NT2/D1 (cell line): ENCODE measurements at regions not wholly inside any gene's neighbourhood (a gene's known extent, or its start where the extent isn't known, plus 50 kb on each side); places are given as distances from the start of the nearest gene placed in this dataset.

Experiments
- DNase-seq: peaks from one replicate; pipeline ENCODE4 v3.0.0-alpha.2; 2011; ENCODE audit warnings: low read depth, low spot score
- H3K27me3 ChIP-seq: 2 replicates; pipeline ENCODE4 v1.6.0; 2011; ENCODE audit warnings: mild to moderate bottlenecking; ENCODE audit not compliant: insufficient read length, insufficient read depth
- H3K36me3 ChIP-seq: 2 replicates; pipeline ENCODE4 v1.6.1; 2011; ENCODE audit warnings: mild to moderate bottlenecking, low read length, mixed read lengths; ENCODE audit not compliant: insufficient read depth, insufficient read length
- H3K4me1 ChIP-seq: 2 replicates; pipeline ENCODE4 v1.5.1; 2011; ENCODE audit not compliant: insufficient read depth, insufficient read length
- H3K4me3 ChIP-seq: 2 replicates; pipeline ENCODE4 v1.5.1; 2011; ENCODE audit warnings: low read depth; ENCODE audit not compliant: insufficient read length
- H3K9ac ChIP-seq: 2 replicates; pipeline ENCODE4 v1.6.0; 2011; ENCODE audit warnings: low read depth; ENCODE audit not compliant: insufficient read length
- H3K9me3 ChIP-seq: 2 replicates; pipeline ENCODE4 v1.5.1; 2011; ENCODE audit warnings: mild to moderate bottlenecking, low read length; ENCODE audit not compliant: insufficient read depth
- SUZ12 ChIP-seq: IDR thresholded peaks from 2 replicates; pipeline ENCODE4 v1.6.1; 2011; ENCODE audit not compliant: insufficient read length, insufficient read depth; ENCODE audit errors: extremely low read depth
- YY1 ChIP-seq: IDR thresholded peaks from 2 replicates; pipeline ENCODE4 v1.6.1; 2011; ENCODE audit not compliant: insufficient read length, insufficient read depth
- ZNF274 ChIP-seq: IDR thresholded peaks from 2 replicates; pipeline ENCODE4 v1.6.1; 2011; ENCODE audit warnings: mild to moderate bottlenecking, low read depth, low read length

DNA sequence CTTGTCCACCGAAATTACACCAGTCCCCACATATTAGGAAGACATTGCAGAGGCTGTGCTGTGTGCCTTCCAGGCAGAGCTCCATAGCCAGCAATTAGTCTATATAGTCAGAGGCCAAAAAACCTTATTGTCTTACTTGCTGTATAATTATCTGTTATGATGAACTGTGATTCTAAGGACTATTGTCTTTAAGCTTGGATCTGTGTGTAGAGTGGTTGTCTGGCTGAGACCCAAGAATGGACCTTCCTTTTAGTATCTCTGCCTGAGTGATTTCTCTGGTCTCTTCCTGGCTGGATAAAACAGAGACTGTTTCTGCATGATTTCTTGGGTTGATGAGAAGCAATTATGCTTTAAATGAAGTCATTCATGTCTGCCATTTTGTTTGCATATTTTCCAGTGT, 465.3 kb downstream of the PRKD1 start:
- H3K4me1 ChIP-seq = no peaks in the 10 kb centered on the region
- no peak overlapping the region for H3K9ac ChIP-seq
- no peaks in the 10 kb centered on the region for H3K27me3 ChIP-seq
- H3K4me3 ChIP-seq = no peak overlapping the region
- no peaks in the 10 kb centered on the region for H3K9me3 ChIP-seq
- H3K36me3 ChIP-seq = no peaks in the 10 kb centered on the region
- no peak for DNase-seq
- TF ChIP-seq YY1 = no peak
- no peak for TF ChIP-seq SUZ12
- TF ChIP-seq ZNF274 = no peak

DNA sequence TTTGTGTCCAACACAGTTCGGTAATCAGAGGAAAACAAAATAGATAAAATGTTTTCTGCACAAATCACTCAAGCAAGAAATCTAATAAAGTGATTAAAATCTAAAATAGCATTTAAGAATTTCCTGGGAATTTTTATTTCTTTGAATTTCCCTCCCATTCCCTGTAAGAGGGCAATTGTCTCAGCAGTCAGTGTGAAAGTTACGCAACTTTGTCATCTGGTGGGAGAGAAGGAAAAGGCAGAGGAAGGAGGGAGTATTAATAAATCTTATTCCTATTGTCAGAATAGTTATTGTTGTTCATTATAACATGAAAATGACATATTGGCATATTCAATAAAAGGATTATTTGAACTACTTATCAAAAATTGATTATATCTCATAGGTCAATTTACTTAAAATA, 464.9 kb downstream of the PRKD1 start:
- H3K9me3 ChIP-seq = no peaks in the 10 kb centered on the region
- no peak overlapping the region for H3K9ac ChIP-seq
- DNase-seq = no peak
- H3K27me3 ChIP-seq = no peaks in the 10 kb centered on the region
- H3K4me1 ChIP-seq = no peaks in the 10 kb centered on the region
- no peaks in the 10 kb centered on the region for H3K36me3 ChIP-seq
- no peak overlapping the region for H3K4me3 ChIP-seq
- TF ChIP-seq ZNF274 (no peak), YY1 (no peak), SUZ12 (no peak)

DNA sequence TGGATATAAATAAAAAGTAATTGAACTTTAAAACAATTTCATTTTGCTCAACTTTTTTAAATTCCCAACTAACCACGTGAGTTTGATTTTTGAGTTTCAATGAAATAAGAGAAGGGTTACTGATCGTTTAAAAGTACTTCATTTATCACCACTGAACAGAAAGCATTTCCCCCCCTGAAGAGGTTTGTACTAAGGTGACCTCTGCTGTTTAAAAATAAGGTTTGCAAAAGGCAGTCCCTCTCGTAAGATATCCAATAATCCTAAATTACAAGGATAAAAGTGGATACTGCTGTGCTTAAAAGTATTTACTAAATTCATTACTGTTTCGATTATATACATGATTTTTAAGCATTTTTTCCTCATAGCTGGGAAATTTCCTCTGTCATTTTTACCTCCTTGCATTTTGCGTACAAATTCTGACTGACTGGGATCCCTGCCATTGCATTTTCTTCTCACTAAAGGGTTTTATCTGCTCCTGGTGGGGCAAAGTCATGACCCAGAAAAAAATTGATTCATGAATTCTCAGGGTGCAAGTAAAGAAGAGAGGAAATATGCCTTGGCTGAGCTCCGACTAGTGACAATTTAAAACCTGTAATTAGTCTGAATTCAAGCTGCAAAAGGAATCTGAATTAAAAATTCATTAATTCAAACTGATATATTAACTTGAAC, 463.8 kb downstream of the PRKD1 start:
- H3K36me3 ChIP-seq = no peaks in the 10 kb centered on the region
- no peaks in the 10 kb centered on the region for H3K9me3 ChIP-seq
- no peak for DNase-seq
- no peak overlapping the region for H3K4me3 ChIP-seq
- H3K27me3 ChIP-seq = no peaks in the 10 kb centered on the region
- no peaks in the 10 kb centered on the region for H3K4me1 ChIP-seq
- TF ChIP-seq ZNF274 = no peak
- TF ChIP-seq SUZ12 = no peak
- no peak for TF ChIP-seq YY1
- H3K9ac ChIP-seq = no peak overlapping the region

DNA sequence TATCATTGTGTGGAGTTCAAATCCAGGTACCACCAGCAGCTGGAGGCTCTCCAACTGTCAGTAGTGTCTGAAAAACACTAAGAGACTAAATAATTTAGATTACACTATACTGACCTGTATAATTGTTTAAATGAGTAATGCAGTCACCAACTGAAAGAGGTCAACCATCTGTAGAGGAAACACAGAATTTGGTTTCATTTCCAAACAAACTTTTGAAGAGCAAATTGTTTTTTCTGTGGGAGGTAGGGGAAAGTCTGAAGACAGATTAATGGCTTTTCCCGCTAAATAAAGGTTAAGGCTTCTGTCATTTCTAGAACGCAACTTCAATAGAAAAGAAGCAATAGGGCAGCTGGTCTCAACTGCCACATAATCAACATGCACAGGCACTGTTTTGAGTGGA, 462.6 kb downstream of the PRKD1 start:
- TF ChIP-seq ZNF274 (no peak), YY1 (no peak), SUZ12 (no peak)
- no peak overlapping the region for H3K4me3 ChIP-seq
- H3K9me3 ChIP-seq = no peaks in the 10 kb centered on the region
- no peak overlapping the region for H3K9ac ChIP-seq
- H3K4me1 ChIP-seq = no peaks in the 10 kb centered on the region
- no peak for DNase-seq
- H3K36me3 ChIP-seq = no peaks in the 10 kb centered on the region
- H3K27me3 ChIP-seq = no peaks in the 10 kb centered on the region

DNA sequence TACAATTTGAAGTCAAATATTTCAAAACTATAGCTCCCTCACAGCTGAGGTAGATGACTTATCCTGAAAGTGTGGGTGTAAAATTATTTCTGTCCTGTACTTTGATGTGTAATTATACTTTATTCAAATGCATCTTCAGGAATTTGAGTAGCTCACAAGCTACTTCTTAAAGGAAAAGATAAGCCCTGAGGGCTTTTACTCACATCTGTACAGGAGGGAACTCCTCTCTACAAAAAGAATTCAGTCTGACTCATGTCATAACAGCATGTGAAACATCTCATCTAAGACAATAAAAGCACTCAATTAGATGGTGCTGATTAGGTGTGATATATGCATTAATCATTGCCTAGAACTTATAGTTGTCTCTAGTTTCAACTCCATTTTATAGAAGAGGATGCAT, 452.0 kb downstream of the PRKD1 start:
- Histone ChIP-seq H3K9me3 (no peaks in the 10 kb centered on the region), H3K27me3 (no peaks in the 10 kb centered on the region), H3K36me3 (no peaks in the 10 kb centered on the region), H3K9ac (no peak overlapping the region), H3K4me1 (no peaks in the 10 kb centered on the region), H3K4me3 (no peak overlapping the region)
- TF ChIP-seq ZNF274 (no peak), SUZ12 (no peak), YY1 (no peak)
- DNase-seq = no peak

DNA sequence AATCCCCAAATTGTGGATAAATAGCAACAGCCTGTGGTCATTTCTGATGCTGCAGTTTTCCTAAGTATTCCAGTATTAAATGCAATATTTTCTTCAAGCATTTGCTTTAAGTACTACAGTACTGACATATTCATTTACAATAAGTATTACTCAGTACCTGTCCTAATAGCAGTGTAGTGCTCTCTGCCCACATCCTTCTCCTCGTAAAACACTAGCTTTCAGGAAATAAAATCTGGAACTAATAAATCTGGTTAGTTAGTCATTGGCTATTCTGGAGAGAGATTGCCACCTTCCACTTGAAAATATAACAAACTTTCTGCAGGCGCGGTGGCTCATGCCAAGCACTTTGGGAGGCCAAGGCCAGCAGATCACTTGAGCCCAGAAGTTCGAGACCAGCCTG, 441.5 kb downstream of the PRKD1 start:
- no peaks in the 10 kb centered on the region for H3K36me3 ChIP-seq
- H3K27me3 ChIP-seq = no peaks in the 10 kb centered on the region
- TF ChIP-seq ZNF274 (no peak), SUZ12 (no peak)
- DNase-seq = no peak
- H3K9ac ChIP-seq = no peak overlapping the region
- no peak overlapping the region for H3K4me3 ChIP-seq
- no peaks in the 10 kb centered on the region for H3K4me1 ChIP-seq
- H3K9me3 ChIP-seq = no peaks in the 10 kb centered on the region

DNA sequence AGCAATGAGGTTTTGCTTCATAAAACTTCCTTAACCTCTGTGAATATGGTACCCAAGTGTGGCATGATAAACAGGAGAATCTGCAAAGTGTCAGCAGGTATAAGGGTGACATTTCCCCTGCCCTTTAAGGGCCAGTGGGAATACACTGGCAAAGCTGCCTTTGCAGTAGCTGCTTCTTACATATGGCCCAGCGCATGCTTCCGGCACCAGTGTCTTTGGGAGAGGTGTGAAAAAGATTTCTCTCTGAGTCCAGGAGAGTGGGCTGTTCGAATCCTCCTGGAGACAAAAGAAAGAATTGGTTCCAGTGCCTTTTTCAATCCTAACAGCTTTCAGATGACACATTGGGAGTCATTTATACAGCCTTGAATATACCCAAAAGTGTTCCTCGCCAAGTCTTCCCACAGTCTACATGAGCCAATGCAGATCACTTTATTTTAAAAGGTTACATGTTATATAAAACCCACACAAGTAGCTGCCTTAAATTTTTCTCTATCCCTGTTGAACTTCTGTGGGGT, 437.7 kb downstream of the PRKD1 start:
- Histone ChIP-seq H3K9ac (no peak overlapping the region), H3K4me3 (no peak overlapping the region), H3K36me3 (no peaks in the 10 kb centered on the region), H3K9me3 (no peaks in the 10 kb centered on the region), H3K4me1 (no peaks in the 10 kb centered on the region), H3K27me3 (no peaks in the 10 kb centered on the region)
- TF ChIP-seq ZNF274 = no peak
- TF ChIP-seq YY1 = no peak
- no peak for TF ChIP-seq SUZ12
- DNase-seq = no peak

DNA sequence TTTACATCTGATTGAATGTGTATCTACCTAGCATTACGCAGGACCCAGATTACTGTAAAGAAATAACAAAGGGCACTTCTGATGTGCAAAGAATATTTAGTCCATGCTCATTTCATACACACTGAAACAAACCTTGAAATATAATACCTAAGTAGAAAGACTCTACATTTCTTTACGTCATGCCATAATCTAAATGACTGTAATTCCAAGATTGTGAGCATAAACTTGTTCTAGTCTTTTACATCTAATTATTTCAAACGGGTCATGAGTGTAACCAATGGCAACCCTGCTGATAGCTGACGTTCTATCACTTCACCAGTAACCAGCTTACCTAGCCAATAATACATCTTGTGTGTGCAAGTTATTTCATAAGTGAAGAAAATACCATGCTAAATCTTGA, 433.8 kb downstream of the PRKD1 start:
- Histone ChIP-seq H3K36me3 (no peaks in the 10 kb centered on the region), H3K27me3 (no peaks in the 10 kb centered on the region), H3K4me3 (no peak overlapping the region), H3K4me1 (no peaks in the 10 kb centered on the region), H3K9ac (no peak overlapping the region), H3K9me3 (no peaks in the 10 kb centered on the region)
- TF ChIP-seq SUZ12 = no peak
- TF ChIP-seq ZNF274 = no peak
- TF ChIP-seq YY1 = no peak
- no peak for DNase-seq
